GM12891 (cell line): ENCODE measurements at regions not wholly inside any gene's neighbourhood (a gene's known extent, or its start where the extent isn't known, plus 50 kb on each side); places are given as distances from the start of the nearest gene placed in this dataset.
"Not testable (repeated sequence)": the region's sequence is repeated elsewhere in the genome, so short reads cannot be mapped to it uniquely, and the experiment has no call there.

Experiments used
- DNase-seq: peaks from one replicate; pipeline ENCODE4 v3.0.0; 2011; ENCODE audit warnings: low spot score; ENCODE audit not compliant: insufficient read length
- FAIRE-seq: peaks from 2 replicates; lab custom pipeline; 2011; peaks lifted over from hg19 to GRCh38; lab: Jason Lieb, UNC
- PAX5 ChIP-seq: IDR thresholded peaks from 2 replicates; pipeline ENCODE4 v1.6.1; 2011; ENCODE audit warnings: low read length, moderate library complexity, mild to moderate bottlenecking; ENCODE audit not compliant: insufficient read depth, severe bottlenecking
- POLR2A ChIP-seq: IDR thresholded peaks from 2 replicates; pipeline ENCODE4 v1.6.1; 2011; ENCODE audit warnings: low read depth, low read length, control low read depth
- POLR2AphosphoS5 ChIP-seq: IDR thresholded peaks from 2 replicates; pipeline ENCODE4 v1.6.1; 2011; ENCODE audit warnings: low read depth, low read length, control low read depth
- POU2F2 ChIP-seq: IDR thresholded peaks from 2 replicates; pipeline ENCODE4 v1.6.1; 2011; ENCODE audit warnings: low read depth, mild to moderate bottlenecking, control low read depth, low read length, moderate library complexity
- SPI1 ChIP-seq: IDR thresholded peaks from 2 replicates; pipeline ENCODE4 v1.6.1; 2011; ENCODE audit warnings: low read depth, low read length, control low read depth
- TAF1 ChIP-seq: IDR thresholded peaks from 2 replicates; pipeline ENCODE4 v1.6.1; 2011; ENCODE audit warnings: low read depth, low read length, control low read depth

GRCh38 chr4:121616449-121616848 lies 80.3 kb downstream of the ANXA5 start:
- not testable (repeated sequence) for FAIRE-seq, DNase-seq

DNA sequence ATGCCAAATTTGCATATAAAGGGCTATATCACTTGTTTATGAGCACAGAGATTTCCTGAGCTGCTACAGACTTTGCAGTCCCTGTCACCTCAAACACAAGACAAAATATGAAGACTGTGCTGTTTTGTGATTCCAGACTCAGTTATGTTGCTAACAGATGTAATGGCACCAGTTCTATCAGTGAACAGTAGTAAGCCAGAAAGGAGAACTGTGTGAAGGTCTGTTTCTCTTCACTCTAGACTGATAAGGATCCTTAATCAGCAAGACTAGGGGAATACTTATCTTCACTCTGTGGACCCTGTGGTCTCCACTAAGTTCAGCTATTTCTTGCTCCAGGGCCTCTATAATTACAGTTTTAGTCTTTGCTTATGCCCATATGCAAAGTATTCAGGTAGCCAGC lies 82.7 kb downstream of the ANXA5 start:
- no peak for FAIRE-seq
- DNase-seq: no peak
- TF ChIP-seq PAX5: no peak
- TF ChIP-seq POLR2AphosphoS5: no peak
- TF ChIP-seq TAF1: no peak
- TF ChIP-seq POU2F2: no peak
- no peak for TF ChIP-seq SPI1
- no peak for TF ChIP-seq POLR2A

DNA sequence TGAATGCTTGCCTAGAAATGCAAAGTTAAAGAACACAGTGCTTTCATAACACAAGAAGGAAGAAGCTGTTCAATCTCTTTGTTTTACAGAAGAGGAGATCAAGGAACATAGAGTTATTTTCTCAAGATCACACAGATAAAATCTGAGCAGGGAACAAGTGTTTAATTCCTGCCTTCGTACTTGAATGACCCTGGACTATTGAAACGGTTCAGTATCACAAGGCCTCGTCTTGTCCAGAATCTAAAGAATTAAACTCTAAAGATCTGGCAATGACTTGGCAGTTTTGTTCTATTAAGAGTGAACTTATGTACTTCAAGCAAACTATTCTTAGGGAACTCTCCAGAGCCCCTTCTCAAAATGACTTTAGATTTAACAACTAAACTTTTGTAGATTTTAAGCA lies 97.7 kb downstream of the ANXA5 start:
- DNase-seq (no peak), FAIRE-seq (no peak)
- TF ChIP-seq POU2F2 (no peak), POLR2A (no peak), POLR2AphosphoS5 (no peak), TAF1 (no peak), SPI1 (no peak), PAX5 (no peak)

DNA sequence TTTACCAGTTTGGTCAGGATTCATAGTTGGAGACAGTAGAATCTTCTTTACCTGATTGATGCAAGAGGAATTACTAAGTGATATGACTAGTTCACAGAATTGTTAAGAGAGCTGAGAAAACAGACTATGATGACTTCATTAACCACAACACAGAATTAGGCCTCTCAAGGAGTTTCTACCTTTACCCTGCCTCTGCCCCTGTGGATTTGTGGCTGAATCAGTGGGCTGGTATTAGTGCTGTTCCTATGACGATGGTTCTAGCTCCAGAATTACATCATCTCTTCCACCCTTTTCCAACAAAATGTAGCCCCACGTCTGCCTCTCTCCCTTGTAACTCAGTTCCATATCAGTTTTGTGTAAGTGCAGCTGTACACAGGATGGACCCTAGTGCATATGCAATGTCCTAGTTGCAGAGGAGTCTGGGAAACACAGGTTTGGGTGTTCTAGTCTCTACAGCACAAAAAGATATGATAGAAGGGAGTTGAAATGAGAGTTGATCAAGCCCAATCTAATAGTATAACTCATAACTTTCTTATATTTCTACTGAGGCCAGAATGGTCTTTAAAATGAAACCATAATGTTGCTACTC lies 99.3 kb downstream of the ANXA5 start:
- no peak for DNase-seq
- TF ChIP-seq POU2F2: no peak
- no peak for TF ChIP-seq SPI1
- no peak for TF ChIP-seq POLR2AphosphoS5
- no peak for TF ChIP-seq TAF1
- no peak for TF ChIP-seq PAX5
- no peak for TF ChIP-seq POLR2A
- FAIRE-seq: no peak

- no peak for DNase-seq
- no peak for FAIRE-seq
- TF ChIP-seq POLR2A (no peak), POU2F2 (no peak)
Observed at GRCh38 chr4:121594796-121595526, 101.8 kb downstream of the ANXA5 start.

DNA sequence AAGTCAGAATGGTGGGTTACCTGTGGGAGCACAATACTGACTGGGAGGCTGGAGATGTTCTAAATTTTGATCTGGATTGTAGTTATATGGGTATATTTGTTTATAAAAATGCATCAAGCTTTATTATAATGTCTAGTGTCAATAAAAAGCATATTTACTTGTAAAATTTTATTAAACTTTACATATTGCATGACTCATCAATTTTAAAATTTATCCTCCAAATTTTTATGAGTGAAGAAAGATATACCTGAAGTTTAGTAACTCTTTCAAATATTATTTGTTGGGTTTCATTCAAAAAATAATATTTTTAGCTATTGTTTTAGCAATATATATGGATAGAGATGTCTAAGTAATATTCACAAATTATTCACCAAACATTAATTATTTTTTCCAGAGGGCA lies 103.0 kb downstream of the ANXA5 start:
- TF ChIP-seq SPI1: no peak
- no peak for TF ChIP-seq TAF1
- no peak for TF ChIP-seq PAX5
- TF ChIP-seq POLR2AphosphoS5: no peak
- no peak for TF ChIP-seq POU2F2
- TF ChIP-seq POLR2A: no peak
- no peak for DNase-seq

GRCh38 chr4:121592257-121592656 lies 104.5 kb downstream of the ANXA5 start:
- FAIRE-seq: not testable (repeated sequence)

More for the DNA sequence above, 103.0 kb downstream of the ANXA5 start:
- no peak for FAIRE-seq

DNA sequence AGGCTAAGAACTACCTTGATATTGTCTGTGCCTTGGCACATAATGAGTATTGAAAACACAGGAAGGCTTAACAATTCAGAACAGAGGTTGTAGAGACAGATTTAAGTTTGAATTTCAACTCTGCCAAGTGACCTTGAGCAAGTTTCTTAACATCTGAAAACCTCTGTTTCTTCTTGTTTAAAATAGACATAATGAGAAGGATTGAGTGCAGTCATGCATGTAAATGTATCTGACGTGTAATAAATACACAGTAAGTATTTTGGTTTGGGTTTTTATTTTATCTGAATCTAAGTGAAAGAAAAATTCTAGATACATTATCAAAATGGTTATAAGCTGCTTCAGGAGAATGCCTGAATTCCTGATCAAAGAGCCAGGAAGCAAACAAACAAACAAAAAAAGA lies 111.9 kb downstream of the ANXA5 start:
- TF ChIP-seq POU2F2: no peak
- TF ChIP-seq TAF1: no peak
- TF ChIP-seq PAX5: no peak
- no peak for TF ChIP-seq POLR2A
- TF ChIP-seq SPI1: no peak
- no peak for TF ChIP-seq POLR2AphosphoS5
- DNase-seq: no peak
- no peak for FAIRE-seq

More at GRCh38 chr4:121592257-121592656, 104.5 kb downstream of the ANXA5 start:
- not testable (repeated sequence) for DNase-seq

DNA sequence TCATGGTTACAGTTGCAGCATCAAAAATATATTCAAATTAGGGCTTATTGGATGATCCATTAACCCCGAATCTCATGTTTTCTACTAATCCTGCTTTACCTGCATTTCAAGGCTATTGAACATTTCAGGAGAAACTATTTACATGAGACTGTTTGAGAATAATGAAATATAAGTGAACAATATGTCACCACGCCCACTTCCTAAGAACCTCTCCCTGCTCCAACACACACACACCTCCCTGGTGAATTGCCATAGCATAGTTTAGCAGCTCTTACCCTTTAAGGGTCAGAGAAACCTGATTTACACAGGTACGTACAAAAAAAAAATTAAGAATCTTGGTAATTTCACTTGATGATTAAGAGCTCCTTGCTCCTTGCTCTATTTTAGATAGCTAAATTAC lies 113.4 kb downstream of the ANXA5 start:
- TF ChIP-seq TAF1 (no peak), SPI1 (no peak), POLR2A (no peak), PAX5 (no peak), POLR2AphosphoS5 (no peak), POU2F2 (no peak)
- FAIRE-seq (no peak), DNase-seq (no peak)

DNA sequence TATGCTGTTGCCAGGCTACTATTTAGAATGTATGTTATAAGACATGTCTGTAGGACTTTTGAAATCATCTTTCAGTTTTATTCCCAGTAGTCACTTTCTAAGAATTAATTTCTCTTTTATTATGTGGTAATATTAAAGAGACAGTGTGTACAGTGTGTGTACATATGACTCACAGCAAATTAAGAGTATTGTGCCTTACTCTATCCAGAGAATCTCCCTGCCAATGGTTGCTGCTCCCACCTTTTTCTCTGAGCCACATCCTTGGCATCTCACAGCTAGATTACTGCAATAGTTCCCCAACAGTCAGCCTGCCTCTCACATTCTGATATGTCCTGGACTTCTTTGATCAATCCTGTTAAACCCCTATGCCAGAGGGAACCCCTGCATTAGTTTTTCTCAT lies 114.5 kb downstream of the ANXA5 start:
- no peak for DNase-seq
- FAIRE-seq: no peak

GRCh38 chr4:121575392-121575791 lies 121.4 kb downstream of the ANXA5 start:
- DNase-seq, FAIRE-seq: not testable (repeated sequence)

More for the DNA sequence above, 114.5 kb downstream of the ANXA5 start:
- TF ChIP-seq TAF1 (no peak), POLR2AphosphoS5 (no peak), SPI1 (no peak), POU2F2 (no peak), POLR2A (no peak), PAX5 (no peak)
